CD4-positive, alpha-beta T cell (primary cell): ENCODE measurements at regions not wholly inside any gene's neighbourhood (a gene's known extent, or its start where the extent isn't known, plus 50 kb on each side); places are given as distances from the start of the nearest gene placed in this dataset.

ENCODE experiments used
- ATAC-seq: fragments of 200-7000 bp; cut with Tn5 transposase; one replicate; pipeline ENCODE4 v1.10.0; 2022; ENCODE audit warnings: mild to moderate bottlenecking; ENCODE audit not compliant: poor library complexity
- CTCF ChIA-PET: fragments of 350-600 bp; sonication (Branson Sonifier 250); formaldehyde crosslinking; loops from one replicate; lab custom pipeline; 2021; ENCODE audit warnings: antibody characterized with exemption, inconsistent platforms; lab: Charles Lee
- POLR2A ChIA-PET: fragments of 350-600 bp; sonication (Branson Sonifier 250); formaldehyde crosslinking; loops from one replicate; lab custom pipeline; 2021; ENCODE audit warnings: antibody characterized with exemption, inconsistent platforms; lab: Charles Lee
- DNase-seq, 14 experiments: peaks; one replicate each; pipeline ENCODE4 v3.0.0-alpha.2; 2013 to 2020; ENCODE audit warnings: mixed read lengths in 2 of 14
- H3K27ac ChIP-seq, 2 donors: one replicate each; pipeline versions ENCODE4 v1.5.1 to v1.7.0; 2013; ENCODE audit warnings: low read length in 2 of 2, low read depth in 1 of 2, mild to moderate bottlenecking in 1 of 2
- H3K27me3 ChIP-seq, 2 experiments: 1 replicate in 1 of 2; 2 replicates in 1 of 2; pipeline versions ENCODE4 v1.6.1 to v1.7.0; 2013; ENCODE audit warnings: low read length in 2 of 2, control low read depth in 1 of 2, mild to moderate bottlenecking in 1 of 2, moderate library complexity in 1 of 2; ENCODE audit not compliant: insufficient read depth in 2 of 2, control insufficient read depth in 1 of 2
- H3K36me3 ChIP-seq: one replicate; pipeline ENCODE4 v1.6.1; 2013; ENCODE audit warnings: low read length, control low read depth; ENCODE audit not compliant: insufficient read depth
- H3K4me1 ChIP-seq: one replicate; pipeline ENCODE4 v1.6.1; 2013; ENCODE audit warnings: low read length, control low read depth; ENCODE audit not compliant: insufficient read depth
- H3K4me3 ChIP-seq: one replicate; pipeline ENCODE4 v1.5.1; 2013; ENCODE audit warnings: mild to moderate bottlenecking, low read length, moderate library complexity
- H3K9me3 ChIP-seq, 2 experiments: 1 replicate in 1 of 2; 2 replicates in 1 of 2; pipeline versions ENCODE4 v1.6.1 to v1.7.0; 2013; ENCODE audit warnings: low read length in 2 of 2, mild to moderate bottlenecking in 2 of 2, control low read depth in 1 of 2, moderate library complexity in 1 of 2; ENCODE audit not compliant: control insufficient read depth in 1 of 2, insufficient read depth in 1 of 2
- H3K27ac Mint-ChIP-seq: one replicate; pipeline ENCODE4 v1.8.0; 2020; ENCODE audit warnings: mixed read lengths
- H3K27me3 Mint-ChIP-seq: one replicate; pipeline ENCODE4 v1.8.0; 2021; ENCODE audit warnings: mixed read lengths
- H3K36me3 Mint-ChIP-seq: one replicate; pipeline ENCODE4 v1.8.0; 2021; ENCODE audit warnings: low read depth, mixed read lengths
- H3K4me1 Mint-ChIP-seq: one replicate; pipeline ENCODE4 v1.8.0; 2021; ENCODE audit warnings: low read depth, mixed read lengths
- H3K4me3 Mint-ChIP-seq: one replicate; pipeline ENCODE4 v1.8.0; 2020; ENCODE audit warnings: mild to moderate bottlenecking, mixed read lengths
- H3K9me3 Mint-ChIP-seq: one replicate; pipeline ENCODE4 v1.8.0; 2020; ENCODE audit warnings: mixed read lengths
- CTCF ChIP-seq: fragments of 200-600 bp; IDR thresholded peaks from one replicate; pipeline ENCODE4 v1.8.0; 2022; ENCODE audit warnings: antibody characterized with exemption, mild to moderate bottlenecking
- intact Hi-C, 2 experiments: fragments of 100-400 bp; cut with DNase I in 1 of 2; cut with micrococcal nuclease in 1 of 2; formaldehyde crosslinking; loops; one replicate each; pipeline versions ENCODE4 v1.15.1 to v1.9.0; 2023 to 2025; cut with DNase I, micrococcal nuclease

GRCh38 chr7:106196460-106197021, 84.4 kb upstream of the SYPL1 start:
- Mint-ChIP-seq H3K27ac (no peak overlapping the region), H3K36me3 (no peaks in the 10 kb centered on the region)
- ATAC-seq, result no peak

GRCh38 chr7:106193661-106194060, 81.5 kb upstream of the SYPL1 start:
- no peak overlapping the region for H3K4me3 Mint-ChIP-seq
- POLR2A ChIA-PET, result no interaction called here
- TF ChIP-seq CTCF, result no peak
- DNase-seq, result no peak
- Histone ChIP-seq H3K4me3 (no peak overlapping the region), H3K27me3 (no peaks in the 10 kb centered on the region), H3K9me3 (no peaks in the 10 kb centered on the region), H3K36me3 (no peaks in the 10 kb centered on the region), H3K27ac (no peak overlapping the region), H3K4me1 (no peaks in the 10 kb centered on the region)
- H3K9me3 Mint-ChIP-seq, result no peaks in the 10 kb centered on the region
- H3K27ac Mint-ChIP-seq, result no peak overlapping the region
- CTCF ChIA-PET, result interaction anchor here (1.5 kb wide), 1 partner anchor 14 kb away, joined by 3 read pairs; no protein-coding TSS in a partner anchor
- ATAC-seq, result no peak
- intact Hi-C loops, result no loop called here
- no peaks in the 10 kb centered on the region for H3K4me1 Mint-ChIP-seq
- no peaks in the 10 kb centered on the region for H3K36me3 Mint-ChIP-seq
- peaks cover 41% of the 10 kb centered on the region for H3K27me3 Mint-ChIP-seq

More at GRCh38 chr7:106196460-106197021, 84.4 kb upstream of the SYPL1 start:
- intact Hi-C loops, result no loop called here
- Histone ChIP-seq H3K4me1 (no peaks in the 10 kb centered on the region), H3K36me3 (no peaks in the 10 kb centered on the region), H3K27ac (no peak overlapping the region), H3K4me3 (no peak overlapping the region), H3K9me3 (no peaks in the 10 kb centered on the region), H3K27me3 (no peaks in the 10 kb centered on the region)
- TF ChIP-seq CTCF, result no peak
- CTCF ChIA-PET, result no interaction called here
- no peaks in the 10 kb centered on the region for H3K4me1 Mint-ChIP-seq
- peaks cover 29% of the 10 kb centered on the region for H3K27me3 Mint-ChIP-seq
- POLR2A ChIA-PET, result no interaction called here
- H3K4me3 Mint-ChIP-seq, result no peak overlapping the region
- H3K9me3 Mint-ChIP-seq, result no peaks in the 10 kb centered on the region
- no peak for DNase-seq

- ChIA-PET POLR2A (no interaction called here), CTCF (no interaction called here)
- Mint-ChIP-seq H3K27ac (no peak overlapping the region), H3K9me3 (no peaks in the 10 kb centered on the region), H3K4me3 (no peak overlapping the region), H3K27me3 (peaks cover 35% of the 10 kb centered on the region), H3K4me1 (no peaks in the 10 kb centered on the region), H3K36me3 (no peaks in the 10 kb centered on the region)
- no peak for TF ChIP-seq CTCF
- H3K27me3 ChIP-seq, result no peaks in the 10 kb centered on the region
- H3K4me1 ChIP-seq, result no peaks in the 10 kb centered on the region
- no peaks in the 10 kb centered on the region for H3K36me3 ChIP-seq
- H3K27ac ChIP-seq, result no peak overlapping the region
- ATAC-seq (no peak), DNase-seq (no peak)
- H3K9me3 ChIP-seq, result no peaks in the 10 kb centered on the region
- H3K4me3 ChIP-seq, result no peak overlapping the region
- intact Hi-C loops, result no loop called here
Observed at GRCh38 chr7:106190589-106191330, 78.6 kb upstream of the SYPL1 start.
